ENCODE measurements at regions not wholly inside any gene's neighbourhood (a gene's known extent, or its start where the extent isn't known, plus 50 kb on each side); places are given as distances from the start of the nearest gene placed in this dataset.

DNA sequence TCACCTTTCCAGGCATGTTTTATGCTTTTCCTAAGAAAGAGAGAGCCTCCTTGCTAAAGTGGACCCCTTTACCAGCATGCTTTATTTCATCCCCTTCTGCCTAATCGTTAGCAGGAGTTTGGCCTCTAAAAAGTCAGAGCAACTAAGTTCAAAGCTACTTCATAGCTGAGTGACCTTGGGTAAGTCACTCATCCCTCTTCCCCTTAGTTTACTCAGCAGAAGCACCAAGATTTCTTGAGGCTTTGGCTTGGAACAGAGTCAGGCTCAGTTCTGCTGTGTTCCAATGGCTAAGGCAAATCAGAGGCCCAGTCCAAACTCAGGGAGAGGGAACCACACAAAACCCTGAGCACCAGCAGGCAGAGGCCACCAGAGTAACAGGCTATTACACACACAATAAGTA lies 254.9 kb downstream of the TJP1 start:
- peaks cover 0 to 5% (median 4%) of the 10 kb centered on the region in 3 experiments; a peak in 4 of 7 replicates for H3K36me3 Mint-ChIP-seq (ENCODE audit: insufficient read depth in 1 of 3, low read depth in 3 of 3)

More for the DNA sequence above, 254.9 kb downstream of the TJP1 start:
- Histone ChIP-seq H4K5ac (ENCODE audit: insufficient read length, low read depth, low read length) (no peak overlapping the region), H3K79me2 (ENCODE audit: insufficient read depth, low read length) (peaks cover 3% of the 10 kb centered on the region; the same call in 1 of the 2 replicates), H3K79me1 (ENCODE audit: insufficient read depth, low read depth, low read length, poor library complexity, severe bottlenecking) (no peaks in the 10 kb centered on the region), H3K27me3 (ENCODE audit: insufficient read depth, low read length) (peaks cover 7% of the 10 kb centered on the region; the same call in 1 of the 2 replicates), H2BK5ac (ENCODE audit: insufficient read length, low read length) (no peak overlapping the region), H3K23me2 (ENCODE audit: insufficient read length, low read depth, low read length, poor library complexity, severe bottlenecking) (peaks cover 14% of the 10 kb centered on the region), H3K27ac (ENCODE audit: insufficient read length, low read depth, low read length) (no peak overlapping the region), H4K20me1 (ENCODE audit: control insufficient read depth, insufficient read depth, insufficient read length) (no peaks in the 10 kb centered on the region), H3T11ph (ENCODE audit: low read length) (no peak overlapping the region), H3K23ac (ENCODE audit: insufficient read length, low read depth, low read length) (no peak overlapping the region), H3K4me2 (ENCODE audit: insufficient read depth, insufficient read length, low read length) (no peak overlapping the region), H3K14ac (ENCODE audit: insufficient read depth, low read length) (no peak overlapping the region), H3K56ac (ENCODE audit: insufficient read length, low read depth, low read length) (no peak overlapping the region), H3K9ac (ENCODE audit: extremely low read depth, insufficient read length, low read length) (no peak overlapping the region), H3K9me3 (ENCODE audit: control insufficient read depth, low read depth, low read length) (no peaks in the 10 kb centered on the region), H2AK5ac (ENCODE audit: insufficient read length, low read length) (peak overlapping the region; percentile 62), H3K4ac (ENCODE audit: low read depth, low read length) (no peak overlapping the region), H2BK20ac (ENCODE audit: low read depth, low read length, poor library complexity, severe bottlenecking) (no peak overlapping the region), H3K18ac (ENCODE audit: insufficient read length, low read depth, low read length) (no peak overlapping the region), H2BK15ac (ENCODE audit: low read depth, low read length) (no peak overlapping the region), H4K8ac (replicated peaks; ENCODE audit: insufficient read length, low read depth, low read length) (no peak overlapping the region), H2BK120ac (ENCODE audit: low read depth, low read length, poor library complexity, severe bottlenecking) (no peak overlapping the region), H2BK12ac (ENCODE audit: insufficient read length, low read depth, low read length) (no peak overlapping the region), H4K91ac (ENCODE audit: insufficient read length, low read depth, low read length) (no peak overlapping the region), H3K4me1 (ENCODE audit: insufficient read depth, low read length) (peaks cover 11% of the 10 kb centered on the region; the same call in 1 of the 2 replicates), H2AFZ (ENCODE audit: low read length) (no peak overlapping the region)
- Mint-ChIP-seq H3K27me3 (ENCODE audit: low read depth) (peaks cover 26% of the 10 kb centered on the region), H3K4me3 (no peak overlapping the region), H3K9me3 (peaks cover 0 to 4% of the 10 kb centered on the region in 2 experiments; a peak in 3 of 5 replicates), H3K4me1 (peaks cover 26 to 27% of the 10 kb centered on the region in 2 experiments), H3K27ac (no peak overlapping the region)
- no peak for DNase-seq
- no peak for TF ChIP-seq CTCF (conservative IDR thresholded peaks at IDR 0.05)
- no CpG with 5 or more reads among the region's 1 CpG for WGBS (ENCODE audit: extremely low coverage, insufficient read length, low lambda C conversion rate)

All from H9 (cell line).